WTC11 (cell line): ENCODE measurements at regions not wholly inside any gene's neighbourhood (a gene's known extent, or its start where the extent isn't known, plus 50 kb on each side); places are given as distances from the start of the nearest gene placed in this dataset.

Experiments used
- ATAC-seq: fragments of 200-7000 bp; cut with Tn5 transposase; 2 replicates; pipeline ENCODE4 v1.10.0; 2021; ENCODE audit warnings: mild to moderate bottlenecking, moderate library complexity
- CTCF ChIA-PET: fragments of 300-600 bp; sonication (Branson Sonifier 250); formaldehyde crosslinking; loops from one replicate; lab custom pipeline; 2021; ENCODE audit warnings: antibody characterized with exemption; lab: Charles Lee
- POLR2A ChIA-PET: fragments of 350-600 bp; sonication (Branson Sonifier 250); formaldehyde crosslinking; loops from one replicate; lab custom pipeline; 2021; ENCODE audit warnings: antibody characterized with exemption; lab: Charles Lee
- DNase-seq: peaks from one replicate; pipeline ENCODE4 v3.0.0; 2021; ENCODE audit warnings: low spot score
- H3K27ac Mint-ChIP-seq: 2 replicates; pipeline ENCODE4 v1.8.0; 2021; ENCODE audit warnings: mixed read lengths
- H3K27me3 Mint-ChIP-seq: 2 replicates; pipeline ENCODE4 v1.8.0; 2021; ENCODE audit warnings: low read depth, mild to moderate bottlenecking, moderate library complexity, mixed read lengths
- H3K36me3 Mint-ChIP-seq: 2 replicates; pipeline ENCODE4 v1.8.0; 2021; ENCODE audit warnings: mixed read lengths
- H3K4me1 Mint-ChIP-seq: 2 replicates; pipeline ENCODE4 v1.8.0; 2022; ENCODE audit warnings: mixed read lengths
- H3K4me3 Mint-ChIP-seq: 2 replicates; pipeline ENCODE4 v1.8.0; 2021; ENCODE audit warnings: mild to moderate bottlenecking, moderate library complexity, mixed read lengths
- H3K9me3 Mint-ChIP-seq: 2 replicates; pipeline ENCODE4 v1.8.0; 2021; ENCODE audit warnings: mixed read lengths
- CREB1 ChIP-seq: sonication (generic); formaldehyde crosslinking; IDR thresholded peaks from 2 replicates; pipeline ENCODE4 v1.8.0; 2023; ENCODE audit warnings: mild to moderate bottlenecking, missing genetic modification reagents
- ERG ChIP-seq: fragments of 250-450 bp; sonication (Bioruptor Pico); IDR thresholded peaks from 2 replicates; pipeline ENCODE4 v1.8.0; 2021; ENCODE audit warnings: mild to moderate bottlenecking
- ESRRA ChIP-seq: sonication (generic); formaldehyde crosslinking; IDR thresholded peaks from 2 replicates; pipeline ENCODE4 v1.8.1; 2022; ENCODE audit warnings: mild to moderate bottlenecking, missing genetic modification reagents, borderline replicate concordance
- FOXP4 ChIP-seq: sonication (generic); formaldehyde crosslinking; IDR thresholded peaks from 2 replicates; pipeline ENCODE4 v1.8.0; 2022; ENCODE audit warnings: mild to moderate bottlenecking, missing genetic modification reagents
- IRF2 ChIP-seq: sonication (generic); formaldehyde crosslinking; IDR thresholded peaks from 2 replicates; pipeline ENCODE4 v1.8.0; 2022; ENCODE audit warnings: low read depth, missing genetic modification reagents, borderline replicate concordance
- JUN ChIP-seq: sonication (generic); formaldehyde crosslinking; IDR thresholded peaks from 2 replicates; pipeline ENCODE4 v1.8.0; 2023; ENCODE audit warnings: mild to moderate bottlenecking, missing genetic modification reagents
- NR1H2 ChIP-seq: sonication (generic); formaldehyde crosslinking; IDR thresholded peaks from 2 replicates; pipeline ENCODE4 v1.9.0; 2021; ENCODE audit warnings: mild to moderate bottlenecking, moderate library complexity, missing genetic modification reagents
- PRDM15 ChIP-seq: sonication (generic); formaldehyde crosslinking; IDR thresholded peaks from 2 replicates; pipeline ENCODE4 v1.8.0; 2022; ENCODE audit warnings: missing genetic modification reagents
- PREB ChIP-seq: sonication (generic); formaldehyde crosslinking; IDR thresholded peaks from 2 replicates; pipeline ENCODE4 v1.8.1; 2022; ENCODE audit warnings: mild to moderate bottlenecking, missing genetic modification reagents, moderate library complexity, borderline replicate concordance
- SP1 ChIP-seq: sonication (generic); formaldehyde crosslinking; conservative IDR thresholded peaks from 2 replicates; pipeline ENCODE4 v1.8.1; 2022; ENCODE audit warnings: missing genetic modification reagents
- ZNF263 ChIP-seq: sonication (generic); formaldehyde crosslinking; IDR thresholded peaks from 2 replicates; pipeline ENCODE4 v1.8.1; 2022; ENCODE audit warnings: low read depth, mild to moderate bottlenecking, moderate library complexity, missing genetic modification reagents

- ATAC-seq, result no peak
- no peak for DNase-seq
- no peaks in the 10 kb centered on the region for H3K27me3 Mint-ChIP-seq
- ChIA-PET POLR2A (interaction anchor here (0.7 kb wide), 1 partner anchor 74 kb away, joined by 3 read pairs; no protein-coding TSS in a partner anchor), CTCF (no interaction called here)
- TF ChIP-seq SP1 (CRISPR knock-in tag) (no peak), ESRRA (no peak), NR1H2 (no peak), FOXP4 (CRISPR knock-in tag) (no peak), PREB (CRISPR knock-in tag) (no peak), JUN (CRISPR knock-in tag) (no peak), PRDM15 (CRISPR knock-in tag) (no peak), CREB1 (no peak)
- H3K4me1 Mint-ChIP-seq, result peaks cover 22% of the 10 kb centered on the region
- H3K27ac Mint-ChIP-seq, result peak overlapping the region; percentile 15; the same call in 1 of the 2 replicates
- no peak overlapping the region for H3K4me3 Mint-ChIP-seq
- no peaks in the 10 kb centered on the region for H3K36me3 Mint-ChIP-seq
- H3K9me3 Mint-ChIP-seq, result peaks cover 3% of the 10 kb centered on the region; the same call in 1 of the 2 replicates
Measured at GRCh38 chr16:51457775-51458174, 306.7 kb upstream of the SALL1 start.

- TF ChIP-seq ERG (CRISPR knock-in tag) (no peak), ZNF263 (CRISPR knock-in tag) (no peak), IRF2 (CRISPR knock-in tag) (no peak), PRDM15 (CRISPR knock-in tag) (no peak)
- H3K27me3 Mint-ChIP-seq, result no peaks in the 10 kb centered on the region
- ATAC-seq (no peak), DNase-seq (no peak)
- no peak overlapping the region for H3K4me3 Mint-ChIP-seq
- CTCF ChIA-PET, result no interaction called here
- POLR2A ChIA-PET, result interaction anchor here (0.7 kb wide), 1 partner anchor 50 kb away, joined by 5 read pairs; no protein-coding TSS in a partner anchor
- peaks cover 23% of the 10 kb centered on the region for H3K4me1 Mint-ChIP-seq
- H3K36me3 Mint-ChIP-seq, result no peaks in the 10 kb centered on the region
- H3K27ac Mint-ChIP-seq, result no peak overlapping the region
- peaks cover 3% of the 10 kb centered on the region; the same call in 1 of the 2 replicates for H3K9me3 Mint-ChIP-seq
Measured at GRCh38 chr16:51455398-51455797, 304.3 kb upstream of the SALL1 start.
